ENCODE measurements at regions not wholly inside any gene's neighbourhood (a gene's known extent, or its start where the extent isn't known, plus 50 kb on each side); places are given as distances from the start of the nearest gene placed in this dataset.

GRCh38 chr14:83566567-83566966 lies 1963.4 kb upstream of the FLRT2 start:
- TF ChIP-seq, protein P1, sequence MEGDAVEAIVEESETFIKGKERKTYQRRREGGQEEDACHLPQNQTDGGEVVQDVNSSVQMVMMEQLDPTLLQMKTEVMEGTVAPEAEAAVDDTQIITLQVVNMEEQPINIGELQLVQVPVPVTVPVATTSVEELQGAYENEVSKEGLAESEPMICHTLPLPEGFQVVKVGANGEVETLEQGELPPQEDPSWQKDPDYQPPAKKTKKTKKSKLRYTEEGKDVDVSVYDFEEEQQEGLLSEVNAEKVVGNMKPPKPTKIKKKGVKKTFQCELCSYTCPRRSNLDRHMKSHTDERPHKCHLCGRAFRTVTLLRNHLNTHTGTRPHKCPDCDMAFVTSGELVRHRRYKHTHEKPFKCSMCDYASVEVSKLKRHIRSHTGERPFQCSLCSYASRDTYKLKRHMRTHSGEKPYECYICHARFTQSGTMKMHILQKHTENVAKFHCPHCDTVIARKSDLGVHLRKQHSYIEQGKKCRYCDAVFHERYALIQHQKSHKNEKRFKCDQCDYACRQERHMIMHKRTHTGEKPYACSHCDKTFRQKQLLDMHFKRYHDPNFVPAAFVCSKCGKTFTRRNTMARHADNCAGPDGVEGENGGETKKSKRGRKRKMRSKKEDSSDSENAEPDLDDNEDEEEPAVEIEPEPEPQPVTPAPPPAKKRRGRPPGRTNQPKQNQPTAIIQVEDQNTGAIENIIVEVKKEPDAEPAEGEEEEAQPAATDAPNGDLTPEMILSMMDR (IDR thresholded peaks at IDR 0.05): no peak
- no peak for TF ChIP-seq POLR2A (IDR thresholded peaks at IDR 0.05)
